Keratinocyte (primary cell): ENCODE measurements at regions not wholly inside any gene's neighbourhood (a gene's known extent, or its start where the extent isn't known, plus 50 kb on each side); places are given as distances from the start of the nearest gene placed in this dataset.
"Not testable (repeated sequence)": the region's sequence is repeated elsewhere in the genome, so short reads cannot be mapped to it uniquely, and the experiment has no call there.

Source experiments
- DNase-seq: peaks from one replicate; pipeline ENCODE4 v3.0.0-alpha.2; 2011; ENCODE audit warnings: low read depth, missing footprints, low spot score
- FAIRE-seq: peaks from 2 replicates; lab custom pipeline; 2011; peaks lifted over from hg19 to GRCh38; lab: Jason Lieb, UNC
- H2AFZ ChIP-seq: 2 replicates; pipeline ENCODE4 v1.6.0; 2012; ENCODE audit warnings: low read length, control low read depth, inconsistent platforms; ENCODE audit not compliant: control insufficient read depth
- H3K27ac ChIP-seq: 2 replicates; pipeline ENCODE4 v1.5.1; 2011; ENCODE audit warnings: low read length; ENCODE audit not compliant: control insufficient read depth, insufficient read depth
- H3K27me3 ChIP-seq: 3 replicates; pipeline ENCODE4 v1.6.0; 2011; ENCODE audit warnings: low read length; ENCODE audit not compliant: control insufficient read depth, insufficient read depth; ENCODE audit errors: extremely low read depth
- H3K36me3 ChIP-seq, 2 experiments: 2 replicates in 1 of 2; 3 replicates in 1 of 2; pipeline ENCODE4 v1.5.1; 2011; ENCODE audit warnings: low read length in 2 of 2, mild to moderate bottlenecking in 1 of 2; ENCODE audit not compliant: control insufficient read depth in 2 of 2, insufficient read depth in 2 of 2; ENCODE audit errors: extremely low read depth in 1 of 2
- H3K4me1 ChIP-seq: 3 replicates; pipeline ENCODE4 v1.5.1; 2011; ENCODE audit warnings: low read length; ENCODE audit not compliant: control insufficient read depth, insufficient read depth; ENCODE audit errors: extremely low read depth
- H3K4me2 ChIP-seq: 3 replicates; pipeline ENCODE4 v1.6.0; 2011; ENCODE audit warnings: low read depth, low read length; ENCODE audit not compliant: control insufficient read depth, insufficient read depth; ENCODE audit errors: extremely low read depth
- H3K4me3 ChIP-seq, 3 experiments: fragments of 200-600 bp in 1 of 3; sonication (generic) in 1 of 3; 2 replicates in 2 of 3; 3 replicates in 1 of 3; pipeline ENCODE4 v1.5.1; 2011 to 2016; ENCODE audit warnings: low read length in 3 of 3, mild to moderate bottlenecking in 3 of 3, control low read depth in 2 of 3, inconsistent platforms in 1 of 3, low read depth in 1 of 3, mixed read lengths in 1 of 3, mixed run types in 1 of 3, moderate library complexity in 1 of 3; ENCODE audit not compliant: control insufficient read depth in 2 of 3, insufficient read depth in 2 of 3; ENCODE audit errors: extremely low read depth in 1 of 3
- H3K79me2 ChIP-seq: 2 replicates; pipeline ENCODE4 v1.6.0; 2012; ENCODE audit warnings: low read length; ENCODE audit not compliant: control insufficient read depth, insufficient read depth
- H3K9ac ChIP-seq: 3 replicates; pipeline ENCODE4 v1.6.0; 2011; ENCODE audit warnings: low read length; ENCODE audit not compliant: control insufficient read depth, insufficient read depth; ENCODE audit errors: extremely low read depth
- H3K9me1 ChIP-seq: 3 replicates; pipeline ENCODE4 v1.6.0; 2011; ENCODE audit warnings: low read length; ENCODE audit not compliant: control insufficient read depth, insufficient read depth; ENCODE audit errors: extremely low read depth
- H3K9me3 ChIP-seq: 2 replicates; pipeline ENCODE4 v1.5.1; 2012; ENCODE audit warnings: low read depth, low read length; ENCODE audit not compliant: control insufficient read depth
- H4K20me1 ChIP-seq: 3 replicates; pipeline ENCODE4 v1.6.0; 2011; ENCODE audit warnings: low read length; ENCODE audit not compliant: control insufficient read depth, insufficient read depth; ENCODE audit errors: extremely low read depth
- CTCF ChIP-seq, 3 experiments: IDR thresholded peaks in 1 of 3; conservative IDR thresholded peaks in 1 of 3; optimal IDR thresholded peaks in 1 of 3; 2 replicates in 2 of 3; 3 replicates in 1 of 3; pipeline versions ENCODE3 to v1.5.1; 2011; ENCODE audit warnings: low read length in 3 of 3, mild to moderate bottlenecking in 3 of 3, moderate library complexity in 2 of 3, control low read depth in 1 of 3, inconsistent platforms in 1 of 3; ENCODE audit not compliant: insufficient read depth in 2 of 3; ENCODE audit errors: extremely low read depth in 1 of 3
- EZH2 ChIP-seq: IDR thresholded peaks from one replicate; pipeline ENCODE4 v1.6.1; 2012; ENCODE audit warnings: inconsistent platforms, mild to moderate bottlenecking, low read length, moderate library complexity
- dilution Hi-C: fragments of 300-500 bp; cut with MboI; formaldehyde crosslinking; loops from one replicate; pipeline ENCODE4 v1.7.0; 2020; ENCODE audit warnings: low sequenced_read_pairs; ENCODE audit not compliant: extremely low pct_ligation_motif_present

- Histone ChIP-seq H3K36me3 (no peaks in the 10 kb centered on the region), H3K4me3 (no peak overlapping the region), H3K4me2 (no peak overlapping the region), H3K27me3 (no peaks in the 10 kb centered on the region), H4K20me1 (no peaks in the 10 kb centered on the region), H3K79me2 (no peaks in the 10 kb centered on the region), H3K9ac (no peak overlapping the region), H2AFZ (no peak overlapping the region), H3K4me1 (no peaks in the 10 kb centered on the region), H3K27ac (no peak overlapping the region), H3K9me3 (no peaks in the 10 kb centered on the region), H3K9me1 (no peaks in the 10 kb centered on the region)
- DNase-seq (no peak), FAIRE-seq (no peak)
- TF ChIP-seq CTCF (optimal IDR thresholded peaks at IDR 0.05 in 1 of 3, IDR thresholded peaks at IDR 0.05 in 1 of 3, conservative IDR thresholded peaks at IDR 0.05 in 1 of 3; ENCODE audit: extremely low read depth in 1 of 3, insufficient read depth in 2 of 3, low read length in 3 of 3) = no peak
- no peak for TF ChIP-seq EZH2
- dilution Hi-C loops = no loop called here
These were observed 990.6 kb upstream of the TYRP1 start for GRCh38 chr9:11702548-11702947.

DNA sequence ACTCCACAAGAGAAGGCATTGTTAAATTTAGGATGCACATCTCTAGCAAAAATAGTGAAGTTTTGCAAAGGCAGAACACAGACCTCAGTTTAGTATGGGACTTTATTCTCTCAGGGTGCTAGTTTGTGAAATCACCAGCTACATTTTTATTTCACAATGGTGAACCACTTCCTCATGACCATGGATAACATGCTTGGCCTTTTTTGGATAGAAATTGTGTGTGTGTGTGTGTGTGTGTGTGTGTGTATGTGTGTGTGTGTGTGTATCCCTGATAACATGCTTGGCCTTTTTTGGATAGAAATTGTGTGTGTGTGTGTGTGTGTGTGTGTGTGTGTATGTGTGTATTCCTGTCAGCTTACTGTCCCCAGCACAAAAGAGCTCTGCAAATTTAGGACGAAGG is 989.0 kb upstream of the TYRP1 start:
- DNase-seq, H3K4me1 ChIP-seq, H2AFZ ChIP-seq, H3K79me2 ChIP-seq, H3K4me3 ChIP-seq, FAIRE-seq, H4K20me1 ChIP-seq, H3K9me3 ChIP-seq, dilution Hi-C loops, H3K9me1 ChIP-seq, H3K36me3 ChIP-seq, H3K9ac ChIP-seq, H3K27ac ChIP-seq, H3K4me2 ChIP-seq, H3K27me3 ChIP-seq: not testable (repeated sequence)

DNA sequence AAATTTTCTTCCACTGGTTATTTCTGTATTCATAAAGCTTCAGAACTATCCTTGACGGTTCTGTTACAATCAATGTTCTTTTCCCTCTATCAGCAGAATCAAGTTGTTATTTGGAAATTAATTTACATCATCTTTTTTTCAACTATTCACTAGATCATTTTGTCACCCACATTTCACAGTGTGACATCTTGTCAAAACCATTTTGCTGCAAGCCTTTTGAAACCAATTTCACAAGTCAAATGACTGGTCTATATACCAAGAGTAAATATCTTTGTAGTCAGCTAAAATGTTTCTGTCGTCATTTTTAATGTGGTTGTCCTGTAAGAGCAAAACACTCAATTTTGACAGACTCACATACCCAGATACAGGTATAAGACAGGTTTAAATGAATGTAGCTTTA is 984.3 kb upstream of the TYRP1 start:
- no peak for TF ChIP-seq CTCF (optimal IDR thresholded peaks at IDR 0.05 in 1 of 3, IDR thresholded peaks at IDR 0.05 in 1 of 3, conservative IDR thresholded peaks at IDR 0.05 in 1 of 3; ENCODE audit: extremely low read depth in 1 of 3, insufficient read depth in 2 of 3, low read length in 3 of 3)
- TF ChIP-seq EZH2 = no peak
- no peaks in the 10 kb centered on the region for H3K9me3 ChIP-seq
- H3K36me3 ChIP-seq = no peaks in the 10 kb centered on the region
- H3K9ac ChIP-seq = no peak overlapping the region
- DNase-seq (no peak), FAIRE-seq (no peak)
- H3K79me2 ChIP-seq = no peaks in the 10 kb centered on the region
- dilution Hi-C loops = no loop called here
- H3K4me2 ChIP-seq = no peak overlapping the region
- no peaks in the 10 kb centered on the region for H4K20me1 ChIP-seq
- no peak overlapping the region for H2AFZ ChIP-seq
- H3K4me1 ChIP-seq = no peaks in the 10 kb centered on the region
- no peaks in the 10 kb centered on the region for H3K9me1 ChIP-seq
- H3K4me3 ChIP-seq = no peak overlapping the region
- no peaks in the 10 kb centered on the region for H3K27me3 ChIP-seq
- H3K27ac ChIP-seq = no peak overlapping the region
